Activated naive CD8-positive, alpha-beta T cell treated with anti-CD3 and anti-CD28 coated beads, Interleukin-2, amount 50 U/mL, for 16 hours (primary cell): ENCODE measurements at regions not wholly inside any gene's neighbourhood (a gene's known extent, or its start where the extent isn't known, plus 50 kb on each side); places are given as distances from the start of the nearest gene placed in this dataset.
"Not testable (repeated sequence)": the region's sequence is repeated elsewhere in the genome, so short reads cannot be mapped to it uniquely, and the experiment has no call there.

Experiments
- DNase-seq: peaks from one replicate; pipeline ENCODE4 v3.0.0-alpha.2; 2020; ENCODE audit warnings: low read depth, low spot score

DNA sequence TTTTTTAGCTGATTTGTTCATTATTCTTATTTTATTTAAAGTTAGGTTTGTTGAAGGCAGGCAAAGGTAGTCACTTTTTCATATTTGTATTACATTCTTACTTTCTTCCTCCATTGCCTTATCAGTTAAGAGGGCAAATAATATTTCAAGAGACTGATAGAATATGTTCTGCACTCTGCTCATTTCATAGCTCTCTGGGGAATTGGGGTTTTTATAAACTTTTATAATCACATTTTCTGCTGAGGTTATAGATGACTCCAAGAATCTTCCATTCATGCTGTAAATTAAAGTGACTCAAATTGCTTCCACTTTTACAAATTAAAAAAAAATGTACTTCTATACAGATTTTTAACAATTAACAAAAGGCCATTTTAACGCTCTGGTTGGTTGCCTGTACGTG, 142.9 kb upstream of the PLGLB2 start:
- DNase-seq = not testable (repeated sequence)

DNA sequence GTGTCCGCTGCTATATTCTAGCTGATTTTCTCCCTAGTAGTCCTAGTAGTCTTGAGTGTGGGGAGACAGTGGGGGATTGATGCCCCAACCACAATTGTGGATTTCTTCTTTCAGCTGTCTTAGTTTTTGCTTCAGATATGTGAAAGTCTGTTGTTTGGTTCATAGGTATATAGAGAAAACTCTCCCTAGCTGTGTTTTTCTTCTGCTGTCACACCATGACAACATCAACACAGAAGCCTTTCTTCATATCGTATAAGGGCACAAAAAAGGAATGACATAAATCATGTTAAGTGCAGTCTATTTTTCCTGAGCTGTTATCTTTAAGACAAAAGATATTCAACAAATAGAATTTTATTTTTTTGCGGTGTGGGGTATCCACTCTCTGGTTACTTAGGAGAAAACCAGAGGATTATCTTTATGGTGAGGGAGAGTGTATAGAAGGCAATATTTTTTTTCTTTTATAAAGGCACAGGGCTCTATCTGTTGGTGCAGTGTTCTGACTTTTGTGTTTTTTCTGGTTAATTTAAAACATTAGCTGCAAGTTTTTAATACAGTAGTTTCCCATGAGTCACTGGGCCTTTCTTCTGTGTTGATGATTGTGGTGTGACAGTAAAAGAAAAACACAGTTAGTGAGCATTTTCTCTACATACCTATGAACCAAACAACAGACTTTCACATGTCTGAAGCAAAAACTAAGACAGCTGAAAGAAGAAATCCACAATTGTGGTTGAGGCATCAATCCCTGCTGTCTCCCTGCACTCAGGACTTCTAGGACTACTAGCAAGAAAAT, 139.3 kb upstream of the PLGLB2 start:
- DNase-seq = not testable (repeated sequence)

DNA sequence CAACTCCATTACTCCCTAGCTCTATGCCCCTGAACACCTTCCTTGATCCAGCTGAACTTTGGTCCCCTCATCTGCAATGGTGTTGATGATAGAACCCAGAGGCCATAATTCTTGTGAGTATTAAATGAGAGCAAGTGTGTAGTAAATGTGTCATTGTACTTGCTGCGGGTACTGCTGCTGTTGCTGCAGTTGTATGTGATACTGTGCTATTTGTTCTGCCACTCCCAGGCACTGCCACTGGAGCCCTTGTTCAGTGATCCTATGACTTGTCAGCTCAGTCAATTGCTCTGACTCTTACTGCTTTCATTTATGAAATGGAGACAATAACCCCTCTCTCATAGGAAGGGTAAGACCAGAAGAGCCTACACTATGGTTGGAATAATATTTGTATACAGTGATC, 136.9 kb upstream of the PLGLB2 start:
- DNase-seq = not testable (repeated sequence)

DNA sequence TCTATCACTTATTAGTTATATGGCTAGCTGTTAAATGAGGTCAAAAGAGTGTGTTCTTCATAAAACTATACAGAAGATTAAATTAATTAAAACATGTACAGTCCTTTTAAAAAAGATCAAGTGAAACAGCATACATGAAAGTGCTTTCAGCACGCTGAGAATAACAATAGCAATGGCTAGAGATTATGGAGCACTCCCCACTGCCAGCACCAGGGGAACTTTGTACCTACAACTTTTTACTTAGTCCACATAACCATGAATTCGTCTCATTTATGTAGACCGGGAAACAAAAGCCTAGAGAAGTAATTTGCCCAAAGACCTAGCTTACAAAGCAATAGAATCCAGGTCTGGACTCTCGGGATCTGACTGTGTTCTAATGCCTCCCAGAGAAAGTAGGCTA, 136.5 kb upstream of the PLGLB2 start:
- not testable (repeated sequence) for DNase-seq

DNA sequence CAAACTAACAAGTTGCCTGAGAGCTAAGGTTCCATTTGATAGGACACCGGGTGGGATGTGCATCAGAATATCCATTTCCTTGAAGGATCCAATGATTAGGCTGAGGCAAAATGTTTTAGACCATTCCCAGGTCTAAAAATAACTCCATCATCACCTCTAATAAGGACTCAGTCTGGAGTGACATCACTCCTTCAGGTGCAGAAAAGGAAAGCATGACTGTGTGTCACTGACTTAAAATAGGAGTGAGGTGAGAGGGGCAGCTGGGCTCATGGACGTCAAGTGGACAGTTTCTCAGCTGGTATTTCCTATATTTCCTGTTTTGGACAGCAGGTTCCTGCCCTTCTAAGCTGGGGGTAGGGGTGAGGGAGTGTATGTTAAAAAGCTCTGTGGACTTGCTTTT, 135.9 kb upstream of the PLGLB2 start:
- DNase-seq = not testable (repeated sequence)

DNA sequence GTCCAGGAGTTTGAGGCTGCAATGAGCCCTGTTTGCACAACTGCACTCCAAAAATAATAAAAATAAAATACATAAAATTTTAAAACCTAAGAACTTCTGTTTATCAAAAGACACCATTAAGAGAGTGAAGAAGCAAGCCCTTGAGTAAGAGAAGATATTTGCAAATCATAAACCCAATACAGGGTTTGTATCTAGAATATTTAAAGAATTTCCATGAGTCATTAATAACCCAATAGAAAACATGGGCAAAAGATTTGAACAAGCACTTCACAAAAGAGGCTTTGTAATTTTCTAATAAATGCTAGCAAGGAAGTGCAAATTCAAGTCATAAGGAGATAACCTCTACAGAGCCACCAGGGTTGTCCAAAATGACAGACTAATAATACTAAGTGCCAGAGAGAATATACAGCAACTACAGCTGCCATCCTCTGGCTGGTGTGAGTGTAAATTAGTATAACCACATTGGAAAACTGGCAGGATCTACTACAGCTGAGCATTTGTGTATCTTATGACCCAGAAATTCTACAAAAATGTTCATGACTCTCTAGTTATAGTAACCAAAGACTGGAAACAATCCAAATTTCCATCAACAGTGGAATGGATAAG, 133.0 kb upstream of the PLGLB2 start:
- not testable (repeated sequence) for DNase-seq

DNA sequence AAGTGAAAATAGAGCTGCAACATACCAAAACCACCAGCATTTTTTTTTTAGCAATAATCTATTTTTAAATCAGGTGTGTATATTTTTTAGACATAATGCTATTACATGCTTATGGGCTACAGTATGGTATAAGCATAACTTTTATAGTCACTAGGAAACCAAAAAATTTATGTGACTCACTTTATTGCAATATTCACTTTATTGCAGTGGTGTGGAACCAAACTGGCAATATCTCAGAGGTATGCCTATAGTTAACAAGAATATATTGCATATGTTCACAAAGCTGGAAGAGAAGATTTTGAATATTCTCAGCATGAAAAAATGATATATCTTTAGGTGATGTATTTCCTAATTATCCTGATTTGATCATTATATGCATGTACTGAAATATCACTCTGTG, 128.8 kb upstream of the PLGLB2 start:
- DNase-seq = not testable (repeated sequence)

DNA sequence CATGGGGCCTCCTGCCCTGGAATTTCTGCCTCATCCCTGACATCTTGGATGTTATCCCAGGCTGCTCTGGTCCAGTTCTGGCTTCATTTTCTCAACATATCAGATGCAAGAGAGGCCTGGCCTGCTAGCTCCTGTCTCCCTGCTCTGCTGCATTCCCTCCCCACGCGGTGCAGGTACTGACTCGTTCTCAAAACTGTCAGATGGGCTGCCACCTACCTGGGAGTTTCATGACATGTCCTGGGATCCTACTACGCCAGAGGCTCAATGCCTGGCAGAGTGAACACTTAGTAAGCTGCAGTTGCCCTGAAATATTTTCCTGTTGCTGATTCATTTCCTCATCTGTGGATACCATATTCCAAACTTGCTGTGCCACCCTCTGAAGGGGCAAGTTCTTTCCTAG, 126.7 kb upstream of the PLGLB2 start:
- DNase-seq = not testable (repeated sequence)

DNA sequence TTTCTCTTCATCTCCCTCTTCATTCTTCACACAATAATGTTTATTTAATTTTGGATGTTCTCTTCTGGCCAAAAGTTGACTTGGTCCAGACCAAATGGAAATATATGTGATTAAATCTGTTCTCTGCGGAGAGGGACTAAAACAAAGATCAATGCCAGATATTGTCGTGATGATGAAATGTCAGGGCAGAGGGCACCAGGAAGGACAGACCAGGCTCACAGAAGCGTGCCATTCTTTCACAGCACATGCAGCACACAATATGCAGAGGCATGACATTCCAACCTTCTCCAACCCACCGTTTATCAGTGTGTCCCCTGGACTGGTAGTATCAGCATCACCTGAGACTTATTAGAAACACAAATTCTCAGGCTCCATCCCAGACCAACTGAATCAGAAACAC, 125.2 kb upstream of the PLGLB2 start:
- DNase-seq = not testable (repeated sequence)

DNA sequence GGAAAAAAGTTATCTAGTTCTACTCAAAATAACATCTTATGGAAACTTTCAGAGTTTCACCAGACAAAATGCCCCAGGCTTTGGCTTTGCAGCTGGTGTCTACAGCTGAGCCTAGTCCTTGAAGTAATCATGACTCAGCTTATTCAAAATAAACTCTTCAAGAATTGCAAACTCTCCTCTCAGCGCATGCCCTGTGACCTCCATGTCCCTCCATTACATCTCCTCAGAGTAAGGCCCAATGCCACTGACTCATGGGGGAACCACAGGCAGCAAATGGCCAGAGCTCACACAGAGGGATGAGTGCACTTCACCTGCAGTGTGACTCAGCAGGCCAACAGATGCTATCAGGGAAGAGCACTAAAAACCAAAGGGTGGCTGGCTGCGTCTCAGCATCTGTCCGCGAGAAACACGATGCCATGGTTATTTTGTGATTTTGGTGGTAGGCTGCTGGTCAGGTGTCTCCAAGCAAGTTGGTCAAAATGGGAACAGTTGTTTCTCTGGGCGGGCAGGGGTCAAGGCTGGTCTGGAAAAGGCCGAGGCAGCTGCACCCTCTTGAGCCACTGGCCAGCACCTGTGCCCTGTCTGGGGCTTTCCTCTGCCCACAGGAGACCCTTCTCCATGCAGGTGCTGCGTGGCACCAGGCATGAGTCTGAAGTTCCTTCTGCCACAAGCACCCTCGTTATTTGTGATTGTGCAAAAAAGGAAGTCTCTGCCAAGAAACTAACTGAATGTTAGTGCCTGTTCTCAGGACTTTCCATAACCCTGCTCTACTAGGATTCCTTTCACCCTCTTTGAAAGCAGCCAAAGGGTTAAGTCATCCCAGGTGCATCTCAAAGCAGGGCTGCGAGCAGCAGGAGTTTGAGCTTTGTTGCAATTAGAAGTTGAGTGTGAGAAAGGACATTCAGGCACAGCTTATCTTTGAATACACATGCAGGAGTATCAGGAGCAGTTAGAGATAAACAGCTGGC, 118.1 kb upstream of the PLGLB2 start:
- not testable (repeated sequence) for DNase-seq

DNA sequence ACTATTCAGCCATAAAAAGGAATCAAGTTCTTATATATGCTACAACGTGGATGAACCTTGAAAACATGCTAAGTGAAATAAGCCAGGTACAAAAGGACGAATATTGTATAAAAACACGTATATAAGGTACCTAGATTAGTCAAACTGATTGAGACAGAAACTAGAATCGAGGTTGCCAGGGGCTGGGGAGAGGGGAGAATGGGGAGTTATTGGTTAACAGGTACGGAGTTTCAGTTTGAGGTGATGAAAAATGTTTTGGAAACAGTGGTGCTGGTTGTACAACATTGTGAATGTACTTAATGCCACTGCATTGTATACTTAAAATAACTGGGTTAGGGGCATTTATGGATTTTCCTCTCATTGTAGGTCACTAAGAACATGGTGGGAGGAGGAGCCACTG, 117.0 kb upstream of the PLGLB2 start:
- not testable (repeated sequence) for DNase-seq

DNA sequence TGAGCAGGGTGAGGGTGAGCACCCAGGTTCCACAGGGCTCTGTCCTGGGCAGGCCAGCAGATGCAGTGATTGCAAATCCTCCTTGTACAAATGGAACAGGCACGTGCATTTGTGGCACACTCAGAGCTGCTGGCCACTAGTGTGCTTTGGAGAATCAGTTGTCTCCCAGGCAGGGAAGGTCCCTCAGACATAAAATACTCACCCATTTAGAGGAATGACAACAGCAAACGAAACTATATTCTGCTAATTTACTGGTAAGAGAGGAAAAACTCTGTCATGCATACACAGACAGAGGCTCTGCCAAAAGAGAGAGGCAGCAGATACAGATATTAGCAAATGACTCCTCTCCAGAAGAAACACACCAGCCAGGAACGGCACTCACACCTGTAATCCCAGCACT, 116.5 kb upstream of the PLGLB2 start:
- not testable (repeated sequence) for DNase-seq

DNA sequence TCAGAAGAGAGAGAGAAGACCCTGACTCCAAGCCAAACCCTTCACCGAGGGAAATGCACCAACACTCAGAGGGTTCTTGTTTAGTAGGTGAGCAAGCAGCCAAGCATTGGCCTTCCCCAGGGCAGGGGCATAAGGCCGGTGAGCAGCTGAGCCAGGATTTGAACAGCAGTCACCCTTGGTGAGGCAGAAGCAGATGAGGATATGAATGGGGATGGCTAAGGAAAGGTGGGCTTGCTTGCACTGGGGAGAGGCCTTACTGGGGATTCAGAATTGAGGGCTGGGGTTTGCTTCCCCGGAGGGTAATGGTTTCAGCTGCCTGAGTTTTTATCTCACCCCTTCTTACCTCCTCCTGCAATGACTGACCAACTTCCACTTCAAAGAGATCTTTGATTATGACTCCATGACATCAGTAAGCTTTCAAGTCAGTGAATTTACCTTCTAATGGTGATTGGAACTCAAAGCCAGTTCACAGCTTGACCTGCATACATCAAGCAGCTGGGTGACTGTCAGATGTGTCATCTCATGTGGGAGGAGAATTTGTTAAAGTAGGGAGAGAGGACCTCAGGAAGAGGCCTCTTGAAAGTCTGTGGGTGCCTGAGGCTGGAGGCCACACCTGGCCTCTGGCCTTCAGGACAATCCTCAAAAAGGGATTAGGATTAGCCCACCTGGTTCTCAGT, 114.5 kb upstream of the PLGLB2 start:
- DNase-seq = not testable (repeated sequence)

DNA sequence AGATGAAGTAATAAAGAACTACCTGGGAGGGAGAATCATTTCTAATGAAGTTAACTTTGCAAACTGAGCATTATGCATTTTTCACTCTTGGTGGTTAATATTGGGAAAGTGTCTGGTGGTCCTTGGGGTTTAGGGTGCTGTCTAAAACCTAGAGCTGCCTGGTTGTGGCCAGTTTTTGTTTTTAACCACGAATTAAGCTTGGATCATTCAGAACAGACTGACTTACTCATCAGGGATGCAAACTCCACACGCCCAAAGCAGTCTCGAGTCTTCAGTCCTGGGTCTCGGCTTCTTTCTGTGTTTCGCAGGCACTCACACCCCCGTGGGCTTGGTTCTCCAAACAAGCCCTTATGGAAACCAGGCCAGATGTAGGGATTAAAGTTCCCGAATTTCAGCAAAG, 113.8 kb upstream of the PLGLB2 start:
- not testable (repeated sequence) for DNase-seq

DNA sequence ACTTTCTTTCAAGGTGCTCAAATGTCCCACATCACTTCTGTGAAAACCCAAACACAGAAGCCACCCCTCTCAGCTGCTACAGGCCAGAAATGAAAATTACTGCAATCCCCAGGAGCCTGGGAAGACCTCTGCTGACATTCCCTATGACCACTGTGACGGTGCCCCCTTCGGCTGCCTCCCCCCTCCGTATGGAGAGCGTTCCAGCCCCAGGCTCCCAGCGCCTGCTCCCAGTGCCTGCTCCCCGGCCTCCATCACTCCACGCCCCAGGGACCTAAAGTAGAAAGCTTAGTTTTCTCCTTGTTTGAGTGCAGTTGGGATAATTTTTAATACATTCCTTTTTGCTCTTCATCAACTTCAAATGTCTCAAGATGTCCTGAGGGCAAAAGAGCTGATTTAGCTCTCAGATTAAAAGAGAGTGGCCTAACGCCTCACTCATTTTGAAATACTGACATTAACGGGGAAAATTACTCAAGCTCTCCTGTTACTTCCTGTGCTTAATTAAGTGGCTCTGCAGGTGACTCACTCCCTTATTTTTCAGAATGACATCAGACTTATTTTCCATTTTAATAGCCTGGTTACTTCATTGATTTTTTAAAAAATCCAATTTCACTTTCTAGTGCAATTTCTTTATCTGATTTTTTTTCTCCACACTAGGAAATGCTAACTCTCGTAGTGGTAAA, 112.8 kb upstream of the PLGLB2 start:
- not testable (repeated sequence) for DNase-seq

DNA sequence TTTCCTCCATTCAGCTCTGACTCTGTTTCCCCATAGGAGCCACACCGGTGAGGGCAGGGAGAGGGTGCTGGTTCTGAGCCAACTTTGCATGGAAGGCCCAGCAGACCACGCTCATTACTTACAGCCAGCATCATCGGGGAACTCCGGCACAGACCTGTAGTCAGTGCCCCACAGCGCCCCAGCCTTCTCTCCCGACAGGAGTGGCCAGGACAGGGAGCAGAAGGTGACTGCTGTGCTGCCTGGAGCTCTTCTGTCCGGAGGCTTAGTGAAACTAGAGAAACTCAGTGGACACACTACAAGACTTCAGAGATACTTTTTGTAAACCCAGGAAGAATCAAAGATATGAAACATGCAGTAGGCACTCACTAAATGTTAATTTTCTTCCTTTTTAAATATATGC, 111.6 kb upstream of the PLGLB2 start:
- not testable (repeated sequence) for DNase-seq

DNA sequence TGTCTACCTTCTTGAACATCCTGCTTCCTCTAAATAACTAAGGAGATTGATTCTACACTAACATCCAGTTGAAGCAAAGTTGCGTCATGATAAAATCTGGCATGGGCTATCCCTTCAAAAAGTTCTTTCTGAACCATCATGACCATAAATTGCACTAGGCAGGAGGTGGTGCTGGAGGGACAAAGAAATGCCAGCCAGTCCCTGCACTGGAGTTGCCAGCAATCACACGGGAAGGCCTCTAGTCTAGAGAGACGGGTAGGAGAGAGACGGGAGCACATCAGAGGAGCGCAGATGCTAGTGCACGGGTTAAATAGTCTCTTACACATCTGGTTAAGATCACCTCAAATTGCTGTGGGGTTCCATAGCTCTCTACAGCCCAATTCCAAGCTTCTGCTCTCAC, 111.2 kb upstream of the PLGLB2 start:
- not testable (repeated sequence) for DNase-seq

DNA sequence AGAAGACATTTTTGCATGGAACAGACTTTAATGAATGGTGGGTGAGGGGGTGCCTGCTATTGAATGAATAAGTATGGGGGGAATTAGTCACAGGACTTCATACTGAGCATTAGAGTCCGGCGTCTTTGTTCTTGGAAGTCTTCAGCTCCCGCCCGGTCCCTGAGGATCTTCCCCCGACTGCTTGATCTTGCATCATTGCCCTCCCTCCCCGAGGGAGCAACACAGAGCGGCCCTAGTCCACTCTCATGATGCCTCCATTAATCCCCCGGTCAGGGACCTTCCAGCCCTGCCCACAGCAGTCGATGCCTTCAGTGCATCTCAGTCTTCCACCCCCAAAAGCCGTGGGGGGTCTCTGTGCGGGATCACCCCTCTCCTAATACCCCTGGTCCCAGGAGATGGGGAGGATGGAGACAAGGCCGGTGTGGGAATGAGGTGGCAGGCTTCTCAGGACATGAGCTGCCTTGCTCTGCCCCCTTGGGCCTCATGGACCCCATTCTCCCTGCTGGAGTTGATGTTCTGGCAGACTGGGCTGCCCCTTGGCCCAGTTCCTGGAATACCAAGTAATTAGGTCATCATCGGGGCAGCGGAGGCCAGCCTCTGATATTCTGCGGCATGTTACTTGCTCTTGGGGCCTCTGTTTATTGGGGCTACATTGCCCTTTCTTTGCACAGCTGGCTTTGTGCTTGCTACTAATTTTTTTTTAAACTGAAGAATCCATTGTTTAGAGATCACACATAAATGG, 110.5 kb upstream of the PLGLB2 start:
- not testable (repeated sequence) for DNase-seq

DNA sequence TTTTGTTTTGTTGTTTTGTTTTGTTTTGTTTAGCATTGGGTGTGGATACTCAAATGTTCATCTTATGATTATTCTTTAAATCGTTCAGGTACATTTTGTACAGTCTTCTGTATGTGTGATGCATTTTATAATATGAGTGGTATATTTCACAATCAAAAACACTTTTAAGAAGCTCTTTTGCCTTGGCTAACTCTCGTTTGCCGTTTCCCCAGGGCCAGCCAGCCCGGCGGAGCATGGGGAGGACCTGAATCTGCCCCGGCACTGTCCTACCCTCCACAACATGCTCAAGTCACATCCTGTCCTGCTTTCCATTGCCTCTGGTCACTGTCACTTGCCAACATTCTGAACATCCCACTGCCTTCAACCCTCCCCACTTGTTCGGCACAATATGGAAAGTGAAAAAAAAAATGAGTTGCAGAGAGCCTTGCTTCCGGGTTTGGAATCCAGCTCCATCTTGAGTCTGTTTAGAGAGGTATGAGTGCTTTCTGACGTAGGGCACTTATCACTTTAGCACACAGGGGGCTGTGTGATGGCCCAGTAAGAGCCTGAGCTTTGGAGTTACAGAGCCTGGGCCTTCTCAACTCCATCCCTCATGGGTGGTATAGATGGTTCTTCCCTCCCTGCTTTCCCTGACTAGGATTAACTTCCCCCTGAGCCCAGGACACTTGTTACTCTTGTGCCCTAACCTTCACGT, 109.6 kb upstream of the PLGLB2 start:
- not testable (repeated sequence) for DNase-seq
